SK-N-MC (cell line): ENCODE measurements at regions not wholly inside any gene's neighbourhood (a gene's known extent, or its start where the extent isn't known, plus 50 kb on each side); places are given as distances from the start of the nearest gene placed in this dataset.

Experiments used
- EZH2 ChIP-seq: fragments of 200-600 bp; sonication (generic); IDR thresholded peaks from one replicate; pipeline ENCODE4 v1.6.1; 2017; ENCODE audit warnings: antibody characterized with exemption
- FOXP2 ChIP-seq: optimal IDR thresholded peaks from 2 replicates; pipeline ENCODE3; 2011; ENCODE audit warnings: mild to moderate bottlenecking, moderate library complexity; ENCODE audit not compliant: insufficient read depth; ENCODE audit errors: extremely low read length, control extremely low read depth
- POLR2AphosphoS5 ChIP-seq: IDR thresholded peaks from 2 replicates; pipeline ENCODE4 v1.6.1; 2012; ENCODE audit warnings: mild to moderate bottlenecking, low read depth, low read length, borderline replicate concordance

DNA sequence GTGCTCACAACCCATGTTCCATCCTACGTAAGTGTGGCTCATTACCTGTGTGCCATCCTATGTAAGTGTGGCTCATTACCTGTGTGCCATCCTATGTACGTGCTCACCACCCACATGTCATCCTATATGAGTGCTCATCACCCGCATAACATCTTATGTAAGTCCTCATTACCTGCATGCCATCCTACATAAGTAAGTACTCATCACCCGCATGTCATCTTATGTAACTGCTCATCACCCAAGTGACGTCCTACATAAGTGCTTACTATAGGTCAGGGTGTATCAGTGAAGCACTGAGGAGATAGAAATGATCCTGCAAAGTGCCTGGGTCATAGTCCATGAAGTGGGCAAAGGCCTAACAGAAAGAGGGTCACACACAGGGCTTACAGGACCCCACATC lies 93.1 kb downstream of the AXIN2 start:
- TF ChIP-seq EZH2 (no peak), POLR2AphosphoS5 (no peak), FOXP2 (no peak)
